Ascending aorta (tissue), 2 donors: ENCODE measurements at regions not wholly inside any gene's neighbourhood (a gene's known extent, or its start where the extent isn't known, plus 50 kb on each side); places are given as distances from the start of the nearest gene placed in this dataset.

Experiments used
- DNase-seq, 2 donors: peaks; one replicate each; pipeline ENCODE4 v3.0.0-alpha.2; 2019; ENCODE audit warnings: low spot score in 2 of 2
- H3K27ac ChIP-seq, 2 donors: fragments of 200-600 bp; sonication (generic); one replicate each; pipeline ENCODE4 v1.5.1; 2016 to 2017; ENCODE audit warnings: mild to moderate bottlenecking in 1 of 2
- H3K27me3 ChIP-seq: fragments of 200-600 bp; sonication (generic); one replicate; pipeline ENCODE4 v1.5.1; 2017
- H3K36me3 ChIP-seq, 2 donors: fragments of 200-600 bp; sonication (generic); one replicate each; pipeline ENCODE4 v1.5.1; 2016
- H3K4me1 ChIP-seq, 2 donors: fragments of 200-600 bp; sonication (generic); one replicate each; pipeline ENCODE4 v1.5.1; 2016 to 2017; ENCODE audit warnings: mild to moderate bottlenecking in 1 of 2
- H3K4me3 ChIP-seq, 2 donors: fragments of 200-600 bp; sonication (generic); one replicate each; pipeline ENCODE4 v1.5.1; 2016 to 2017; ENCODE audit warnings: mild to moderate bottlenecking in 1 of 2
- H3K9me3 ChIP-seq, 2 donors: fragments of 200-600 bp; sonication (generic); one replicate each; pipeline ENCODE4 v1.5.1; 2016
- intact Hi-C: fragments of 100-400 bp; cut with DNase I; formaldehyde crosslinking; loops from one replicate; pipeline ENCODE4 v1.15.1; 2023
- TF ChIP-seq, protein P1 (sequence below), 3 experiments: fragments of 200-600 bp in 2 of 3; fragments of 450-650 bp in 1 of 3; sonication (generic) in 2 of 3; IDR thresholded peaks; one replicate each; pipeline ENCODE4 v1.5.1; 2016 to 2019; ENCODE audit warnings: antibody characterized with exemption in 3 of 3, mild to moderate bottlenecking in 1 of 3, moderate library complexity in 1 of 3

- Histone ChIP-seq H3K9me3 (peaks cover 0 to 8% of the 10 kb centered on the region in 2 donors), H3K36me3 (no peaks in the 10 kb centered on the region), H3K27ac (no peak overlapping the region), H3K4me3 (no peak overlapping the region), H3K4me1 (no peaks in the 10 kb centered on the region), H3K27me3 (no peaks in the 10 kb centered on the region)
- DNase-seq = no peak
- intact Hi-C loops = no loop called here
- TF ChIP-seq, protein P1, sequence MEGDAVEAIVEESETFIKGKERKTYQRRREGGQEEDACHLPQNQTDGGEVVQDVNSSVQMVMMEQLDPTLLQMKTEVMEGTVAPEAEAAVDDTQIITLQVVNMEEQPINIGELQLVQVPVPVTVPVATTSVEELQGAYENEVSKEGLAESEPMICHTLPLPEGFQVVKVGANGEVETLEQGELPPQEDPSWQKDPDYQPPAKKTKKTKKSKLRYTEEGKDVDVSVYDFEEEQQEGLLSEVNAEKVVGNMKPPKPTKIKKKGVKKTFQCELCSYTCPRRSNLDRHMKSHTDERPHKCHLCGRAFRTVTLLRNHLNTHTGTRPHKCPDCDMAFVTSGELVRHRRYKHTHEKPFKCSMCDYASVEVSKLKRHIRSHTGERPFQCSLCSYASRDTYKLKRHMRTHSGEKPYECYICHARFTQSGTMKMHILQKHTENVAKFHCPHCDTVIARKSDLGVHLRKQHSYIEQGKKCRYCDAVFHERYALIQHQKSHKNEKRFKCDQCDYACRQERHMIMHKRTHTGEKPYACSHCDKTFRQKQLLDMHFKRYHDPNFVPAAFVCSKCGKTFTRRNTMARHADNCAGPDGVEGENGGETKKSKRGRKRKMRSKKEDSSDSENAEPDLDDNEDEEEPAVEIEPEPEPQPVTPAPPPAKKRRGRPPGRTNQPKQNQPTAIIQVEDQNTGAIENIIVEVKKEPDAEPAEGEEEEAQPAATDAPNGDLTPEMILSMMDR (IDR thresholded peaks at IDR 0.05) = no peak
These were observed 93.4 kb upstream of the PTCH1 start for GRCh38 chr9:95610006-95610785.

DNA sequence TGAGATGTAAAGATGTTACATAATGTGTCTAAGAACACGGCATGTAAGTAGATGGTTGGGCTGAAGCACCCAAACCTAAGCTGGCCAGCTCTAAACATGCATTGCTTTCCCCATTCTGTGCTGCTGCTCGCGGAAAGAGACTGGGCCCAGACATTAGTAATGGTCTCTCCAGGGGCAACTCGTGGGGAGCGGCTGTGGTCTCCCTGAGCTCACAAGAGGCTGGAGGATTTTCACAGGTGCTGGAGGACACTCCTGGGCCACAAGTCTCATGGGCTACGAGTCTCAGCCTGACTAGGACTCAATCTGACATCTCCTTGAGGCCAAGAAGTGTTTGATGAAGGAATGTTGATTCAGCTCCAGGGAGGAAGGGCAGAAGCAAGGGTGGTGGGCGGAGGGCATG is 92.7 kb upstream of the PTCH1 start:
- no peak for DNase-seq
- Histone ChIP-seq H3K4me1 (no peaks in the 10 kb centered on the region), H3K9me3 (peaks cover 0 to 8% of the 10 kb centered on the region in 2 donors), H3K4me3 (no peak overlapping the region), H3K27me3 (no peaks in the 10 kb centered on the region), H3K36me3 (no peaks in the 10 kb centered on the region), H3K27ac (no peak overlapping the region)
- intact Hi-C loops = no loop called here
- TF ChIP-seq, protein P1 (IDR thresholded peaks at IDR 0.05) = no peak

- no peaks in the 10 kb centered on the region for H3K9me3 ChIP-seq
- no peaks in the 10 kb centered on the region for H3K36me3 ChIP-seq
- no peaks in the 10 kb centered on the region for H3K27me3 ChIP-seq
- no peak for DNase-seq
- no peak overlapping the region for H3K4me3 ChIP-seq
- no peak overlapping the region for H3K27ac ChIP-seq
- H3K4me1 ChIP-seq = no peaks in the 10 kb centered on the region
- intact Hi-C loops = no loop called here
- TF ChIP-seq, protein P1 (IDR thresholded peaks at IDR 0.05) = no peak
These were observed 91.6 kb upstream of the PTCH1 start for GRCh38 chr9:95608341-95608740.

DNA sequence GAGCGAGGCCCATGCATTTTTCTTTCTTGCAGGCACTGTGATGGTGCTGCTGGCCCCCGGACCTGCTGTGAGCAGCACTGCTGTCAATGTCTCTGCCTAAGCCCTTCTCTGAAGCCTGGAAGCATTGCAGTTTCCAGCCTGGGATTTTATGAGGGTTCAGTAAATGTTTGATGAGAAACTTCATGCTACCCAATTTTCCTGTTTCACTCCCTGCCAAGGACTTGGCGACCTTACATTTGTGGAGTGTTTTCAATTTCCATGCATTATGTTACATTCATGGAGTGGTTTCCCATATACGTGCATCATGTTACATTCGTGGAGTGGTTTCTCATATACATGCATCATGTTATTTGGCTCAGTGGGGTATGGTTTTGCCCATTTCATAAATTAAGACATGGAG is 90.7 kb upstream of the PTCH1 start:
- no peaks in the 10 kb centered on the region for H3K36me3 ChIP-seq
- no peaks in the 10 kb centered on the region for H3K4me1 ChIP-seq
- no peak overlapping the region for H3K27ac ChIP-seq
- DNase-seq = no peak
- H3K4me3 ChIP-seq = no peak overlapping the region
- intact Hi-C loops = no loop called here
- no peaks in the 10 kb centered on the region for H3K27me3 ChIP-seq
- no peaks in the 10 kb centered on the region for H3K9me3 ChIP-seq
- TF ChIP-seq, protein P1 (IDR thresholded peaks at IDR 0.05) = no peak

GRCh38 chr9:95606489-95607350 is 89.9 kb upstream of the PTCH1 start:
- intact Hi-C loops = no loop called here
- no peaks in the 10 kb centered on the region for H3K27me3 ChIP-seq
- H3K9me3 ChIP-seq = no peaks in the 10 kb centered on the region
- DNase-seq = no peak
- peaks cover 3 to 6% of the 10 kb centered on the region in 2 donors for H3K4me1 ChIP-seq
- TF ChIP-seq, protein P1 (IDR thresholded peaks at IDR 0.05) = no peak
- no peak overlapping the region for H3K4me3 ChIP-seq
- H3K36me3 ChIP-seq = no peaks in the 10 kb centered on the region
- H3K27ac ChIP-seq = no peak overlapping the region
